Fibroblast of lung (primary cell): ENCODE measurements at regions not wholly inside any gene's neighbourhood (a gene's known extent, or its start where the extent isn't known, plus 50 kb on each side); places are given as distances from the start of the nearest gene placed in this dataset.
"Not testable (repeated sequence)": the region's sequence is repeated elsewhere in the genome, so short reads cannot be mapped to it uniquely, and the experiment has no call there.

Experiments used
- CTCF ChIP-seq, 2 donors: IDR thresholded peaks in 1 of 2; conservative IDR thresholded peaks in 1 of 2; 1 replicate in 1 of 2; 2 replicates in 1 of 2; pipeline ENCODE4 v1.5.1; 2011 to 2012; ENCODE audit warnings: low read length in 2 of 2, control low read depth in 1 of 2, inconsistent platforms in 1 of 2, low read depth in 1 of 2, mild to moderate bottlenecking in 1 of 2
- EZH2 ChIP-seq: IDR thresholded peaks from 2 replicates; pipeline ENCODE4 v1.5.1; 2012; ENCODE audit warnings: low read length, control low read depth, mild to moderate bottlenecking; ENCODE audit errors: missing control alignments

- TF ChIP-seq CTCF (conservative IDR thresholded peaks at IDR 0.05 in 1 of 2, IDR thresholded peaks at IDR 0.05 in 1 of 2; ENCODE audit: low read depth in 1 of 2, low read length in 2 of 2); EZH2: not testable (repeated sequence)
Measured at GRCh38 chr16:29219562-29219961, 186.9 kb downstream of the NPIPB11 start.
